HG03108 (cell line): ENCODE measurements at regions not wholly inside any gene's neighbourhood (a gene's known extent, or its start where the extent isn't known, plus 50 kb on each side); places are given as distances from the start of the nearest gene placed in this dataset.
"Not testable (repeated sequence)": the region's sequence is repeated elsewhere in the genome, so short reads cannot be mapped to it uniquely, and the experiment has no call there.

Experiments
- ATAC-seq: cut with Tn5 transposase; IDR thresholded peaks from one replicate; pipeline ENCODE4 v1.9.1; 2021; ENCODE audit warnings: moderate library complexity; ENCODE audit not compliant: unreplicated experiment

DNA sequence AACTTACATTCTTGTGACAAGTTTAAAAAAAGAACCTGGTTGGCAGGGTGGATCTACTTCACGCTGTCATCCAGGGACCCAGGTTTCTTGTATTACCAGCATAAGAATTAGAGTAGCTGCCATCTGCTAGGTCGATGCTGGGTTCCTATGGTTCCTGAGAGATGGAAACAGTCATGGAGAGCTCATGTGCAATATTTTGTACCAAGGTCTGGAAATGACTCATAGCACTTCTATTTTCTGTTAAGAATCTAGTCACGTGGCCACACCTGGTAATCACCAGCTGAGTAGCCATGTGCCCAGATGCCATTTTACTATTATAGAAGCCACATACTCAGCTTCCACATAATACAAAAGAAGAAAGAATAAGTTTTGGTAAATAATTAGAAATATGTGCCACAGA, 171.3 kb downstream of the CD83 start:
- ATAC-seq: no peak

DNA sequence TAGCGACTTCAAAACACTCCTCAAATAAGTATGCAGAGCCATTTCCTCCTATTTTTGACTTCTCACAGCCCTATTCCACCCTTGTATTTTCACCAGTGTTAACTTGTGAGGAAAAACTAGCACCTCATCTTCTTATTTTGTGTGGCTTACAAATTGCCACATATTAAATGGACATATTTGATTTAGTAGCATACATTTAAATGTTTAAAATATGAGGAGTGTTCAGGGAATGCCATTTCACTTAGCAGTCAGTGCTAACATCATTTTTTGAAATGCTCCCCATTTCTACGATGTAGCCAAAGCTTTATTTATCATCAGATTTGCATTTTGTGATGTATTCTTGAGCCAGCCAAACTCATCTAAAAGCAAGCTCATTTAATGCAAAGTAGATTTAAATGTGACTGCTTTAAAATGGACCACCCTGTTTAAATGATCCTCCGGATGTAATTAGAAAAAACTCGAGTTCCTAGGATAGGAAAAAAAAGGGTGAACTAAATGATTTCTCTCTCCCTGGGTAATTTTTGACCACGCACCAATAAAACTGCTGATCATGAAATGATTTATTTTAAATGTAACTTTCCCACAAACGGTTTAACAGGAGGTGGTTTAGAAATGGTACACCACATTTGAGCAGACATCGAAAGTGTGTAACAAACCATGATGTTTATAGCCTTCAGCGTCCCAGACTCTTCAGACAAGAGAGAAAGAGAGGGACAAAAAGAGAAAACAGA, 172.6 kb downstream of the CD83 start:
- ATAC-seq: no peak

DNA sequence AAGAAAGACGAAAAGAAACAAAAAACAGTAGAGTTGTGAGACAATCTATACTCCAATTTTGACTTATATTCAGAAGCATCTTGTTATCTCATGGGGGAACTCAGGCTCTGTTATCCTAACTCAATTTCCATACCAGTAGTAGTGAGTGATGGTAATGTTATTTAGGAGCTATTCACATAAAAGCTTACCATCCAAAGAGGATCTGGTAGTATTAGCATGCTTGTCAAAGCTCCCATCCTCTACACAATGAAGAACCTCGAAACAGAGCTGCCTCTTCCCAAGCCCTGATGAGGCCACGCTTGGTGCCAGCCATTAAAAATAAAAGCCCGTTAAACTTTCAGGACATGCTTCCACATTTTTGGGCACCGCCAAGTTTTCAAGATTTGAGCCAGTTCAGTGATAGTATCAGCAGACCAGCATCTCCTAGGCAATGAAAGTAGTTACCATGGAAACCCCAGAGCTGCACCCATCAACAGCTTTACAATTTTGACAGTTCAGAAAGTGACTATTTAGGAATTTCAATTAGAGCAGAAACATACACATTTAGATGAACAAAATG, 173.3 kb downstream of the CD83 start:
- ATAC-seq: no peak

DNA sequence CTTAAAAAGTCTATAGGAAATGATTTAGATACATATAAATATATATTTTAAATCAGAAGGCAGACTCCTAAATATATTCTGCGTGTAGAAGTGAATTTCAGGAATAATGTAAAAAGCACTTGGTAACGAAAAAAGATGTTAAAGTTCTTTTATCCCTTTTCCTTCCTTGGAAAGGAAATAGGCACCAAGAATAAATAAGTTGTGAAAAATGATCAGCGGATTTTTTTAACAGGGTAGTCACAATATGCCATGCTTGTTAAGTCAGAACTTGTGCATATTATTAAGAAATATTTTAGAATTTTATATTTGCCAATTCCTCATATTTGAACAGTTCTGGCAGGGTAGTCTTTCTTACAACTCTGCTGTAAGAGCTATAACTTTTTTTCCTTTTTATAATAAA, 173.8 kb downstream of the CD83 start:
- no peak for ATAC-seq

DNA sequence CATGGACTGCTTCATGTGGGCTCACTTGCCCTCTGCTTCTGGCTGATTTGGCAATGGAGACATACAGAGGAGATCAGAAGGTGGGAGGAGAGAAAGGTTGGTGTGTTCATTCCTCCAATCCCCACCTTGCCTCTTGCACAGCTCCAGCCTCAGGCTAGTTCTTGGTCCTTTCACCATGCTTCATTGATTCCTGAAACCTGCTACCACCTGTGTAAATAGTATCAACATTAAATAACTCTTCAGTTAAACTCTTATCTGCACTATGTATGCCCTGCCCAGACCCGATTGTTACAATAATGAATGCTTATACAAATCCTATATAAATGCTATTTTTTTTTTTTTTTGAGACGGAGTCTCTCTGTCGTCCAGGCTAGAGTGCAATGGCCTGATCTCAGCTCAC, 174.5 kb downstream of the CD83 start:
- ATAC-seq: no peak

DNA sequence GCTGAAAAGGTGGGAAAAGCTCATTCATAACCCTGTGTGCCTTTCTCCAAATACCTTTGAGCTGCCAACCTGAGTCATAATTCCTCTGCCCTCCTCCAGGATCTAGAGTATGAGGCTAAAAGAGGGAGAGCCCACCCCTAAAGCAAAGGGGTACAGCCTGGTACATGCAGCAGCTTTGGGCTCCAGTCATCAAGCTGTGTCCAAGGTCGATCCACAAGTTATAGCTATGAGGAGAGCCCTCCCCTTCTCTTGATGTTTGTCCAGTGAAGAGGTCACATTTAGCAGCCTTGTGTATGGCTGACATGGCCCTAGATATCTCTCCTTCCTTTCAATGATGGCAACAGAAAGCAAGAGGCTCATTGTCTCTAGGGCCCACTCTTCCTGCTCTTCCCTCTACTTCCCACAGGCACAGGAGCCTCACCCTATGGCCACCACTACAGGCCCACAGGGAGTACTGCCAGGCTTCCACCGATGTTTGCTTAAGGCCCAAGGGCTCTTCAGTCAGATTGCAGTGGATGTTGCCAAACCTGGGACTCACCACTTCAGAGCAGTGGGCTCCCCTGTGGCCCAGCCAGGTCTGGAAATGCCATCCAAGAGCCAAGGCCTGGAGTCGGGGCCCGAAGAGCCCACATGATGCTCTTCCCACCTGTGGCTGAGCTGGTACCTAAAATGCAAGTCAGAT, 176.8 kb downstream of the CD83 start:
- ATAC-seq: no peak

DNA sequence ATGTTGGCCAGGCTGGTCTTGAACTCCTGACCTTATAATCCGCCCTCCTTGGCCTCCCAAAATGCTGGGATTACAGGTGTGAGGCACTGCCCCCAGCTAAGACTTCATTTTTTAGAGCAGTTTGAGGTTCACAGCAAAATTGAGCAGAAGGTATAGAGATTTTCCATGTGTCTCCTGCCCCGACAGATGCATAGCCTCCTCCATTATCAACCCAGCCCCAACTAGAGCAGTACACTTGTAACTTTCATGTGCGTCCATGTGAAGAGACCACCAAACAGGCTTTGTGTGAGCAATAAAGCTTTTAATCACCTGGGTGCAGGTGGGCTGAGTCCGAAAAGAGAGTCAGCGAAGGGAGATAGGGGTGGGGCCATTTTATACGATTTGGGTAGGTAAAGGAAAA, 179.1 kb downstream of the CD83 start:
- ATAC-seq: not testable (repeated sequence)

DNA sequence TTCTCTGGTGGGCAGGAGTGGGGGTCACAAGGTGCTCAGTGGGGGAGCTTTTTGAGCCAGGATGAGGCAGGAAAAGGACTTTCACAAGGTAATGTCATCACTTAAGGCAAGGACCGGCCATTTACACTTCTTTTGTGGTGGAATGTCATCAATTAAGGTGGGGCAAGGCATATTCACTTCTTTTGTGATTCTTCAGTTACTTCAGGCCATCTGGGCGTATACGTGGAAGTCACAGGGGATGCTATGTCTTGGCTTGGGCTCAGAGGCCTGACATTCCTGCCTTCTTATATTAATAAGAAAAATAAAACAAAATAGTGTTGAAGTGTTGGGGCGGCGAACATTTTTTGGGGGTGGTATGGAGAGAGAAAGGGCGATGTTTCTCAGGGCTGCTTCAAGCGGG, 179.5 kb downstream of the CD83 start:
- not testable (repeated sequence) for ATAC-seq

DNA sequence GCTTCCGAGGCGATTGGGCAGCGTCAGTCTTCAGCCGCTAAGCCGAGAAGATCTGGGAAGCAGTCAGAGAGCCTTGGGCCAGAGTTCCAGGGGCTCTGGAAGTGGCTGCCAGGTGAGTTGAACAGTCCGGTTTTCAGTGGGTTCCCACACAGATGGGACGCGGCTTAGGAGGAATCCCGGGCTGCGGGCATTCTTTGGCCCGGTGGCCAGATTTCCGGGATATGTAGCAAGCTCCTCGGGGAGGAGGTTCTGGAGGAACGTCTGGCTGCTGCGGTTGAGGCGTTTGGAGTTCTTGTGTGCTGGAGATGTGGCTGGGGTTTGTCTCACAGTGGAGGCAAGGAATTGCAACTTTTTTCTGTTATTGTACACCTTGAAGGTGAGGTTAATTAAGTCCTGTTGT, 182.6 kb downstream of the CD83 start:
- ATAC-seq: not testable (repeated sequence)

DNA sequence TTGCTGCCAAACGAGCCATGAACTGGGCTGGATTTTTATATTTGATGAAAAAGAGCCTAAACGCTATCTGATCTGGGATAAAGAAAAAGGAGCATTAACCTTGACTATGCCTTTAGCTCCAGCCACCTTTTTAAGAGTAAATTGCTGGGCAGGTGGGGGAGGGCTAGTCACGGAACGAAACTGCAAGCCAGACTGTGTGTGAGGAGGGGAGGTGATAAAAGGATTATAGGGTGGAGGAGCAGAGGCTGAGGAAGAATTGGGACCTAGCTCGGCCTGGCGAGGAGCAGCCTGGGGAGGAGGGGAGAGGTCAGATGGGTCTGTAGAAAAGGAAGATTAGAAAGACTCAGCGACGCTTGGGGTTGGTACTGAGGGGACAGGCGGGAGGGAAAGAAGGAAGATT, 183.1 kb downstream of the CD83 start:
- ATAC-seq: not testable (repeated sequence)

DNA sequence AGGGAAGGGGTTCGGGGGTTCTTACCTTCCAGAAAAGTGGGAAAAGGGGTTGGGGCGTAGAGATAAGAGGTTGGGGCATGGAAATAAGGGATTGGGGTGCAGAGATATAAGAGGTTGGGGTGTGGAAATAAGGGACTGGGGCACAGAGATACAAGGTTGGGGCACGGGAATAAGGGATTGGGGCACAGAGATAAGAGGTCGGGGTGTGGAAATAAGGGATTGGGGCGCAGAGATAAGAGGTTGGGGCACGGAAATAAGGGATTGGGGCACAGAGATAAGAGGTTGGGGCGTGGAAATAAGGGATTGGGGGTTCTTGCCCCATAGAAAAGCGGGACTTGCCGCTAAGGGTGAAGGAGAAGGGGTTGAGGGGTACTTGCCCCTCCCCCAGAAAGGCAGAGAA, 183.9 kb downstream of the CD83 start:
- not testable (repeated sequence) for ATAC-seq

DNA sequence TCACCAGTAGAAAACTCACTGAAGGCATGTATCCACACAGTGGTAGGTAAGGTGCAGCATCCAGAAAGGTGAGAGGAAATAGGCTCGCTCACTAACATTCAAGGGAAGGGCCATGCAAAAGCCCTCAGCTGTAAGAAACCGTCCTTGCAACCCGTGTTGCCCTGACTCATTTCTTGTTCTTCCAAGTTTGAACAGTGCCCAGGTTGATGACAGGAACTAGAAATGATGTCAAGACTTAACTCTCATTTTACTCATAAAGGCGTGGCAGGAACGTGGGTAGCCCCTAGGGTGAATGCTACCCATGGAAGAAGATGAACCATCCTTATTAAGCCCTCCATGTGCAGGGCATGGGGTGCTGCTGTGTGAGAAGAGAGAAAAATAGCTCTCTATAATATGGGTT, 187.6 kb downstream of the CD83 start:
- ATAC-seq: no peak

DNA sequence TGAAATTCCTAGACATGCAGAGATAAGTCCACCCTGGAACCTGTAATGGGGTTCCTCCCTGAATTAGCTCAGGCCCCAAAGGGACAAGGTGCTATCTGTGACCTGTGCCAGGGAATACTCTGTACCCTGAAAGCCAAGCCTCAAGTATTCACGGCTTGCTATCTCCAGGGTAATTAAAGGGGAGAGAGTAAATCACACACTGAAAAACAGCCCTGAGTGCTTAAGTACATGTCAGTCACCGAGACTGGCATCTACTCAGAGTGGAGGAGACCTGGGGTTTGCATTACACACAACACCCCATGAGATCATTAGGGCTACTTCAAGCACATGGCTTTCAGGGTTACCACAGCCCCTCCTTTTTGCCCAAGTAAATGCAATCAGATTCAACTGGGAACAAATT, 188.1 kb downstream of the CD83 start:
- no peak for ATAC-seq

DNA sequence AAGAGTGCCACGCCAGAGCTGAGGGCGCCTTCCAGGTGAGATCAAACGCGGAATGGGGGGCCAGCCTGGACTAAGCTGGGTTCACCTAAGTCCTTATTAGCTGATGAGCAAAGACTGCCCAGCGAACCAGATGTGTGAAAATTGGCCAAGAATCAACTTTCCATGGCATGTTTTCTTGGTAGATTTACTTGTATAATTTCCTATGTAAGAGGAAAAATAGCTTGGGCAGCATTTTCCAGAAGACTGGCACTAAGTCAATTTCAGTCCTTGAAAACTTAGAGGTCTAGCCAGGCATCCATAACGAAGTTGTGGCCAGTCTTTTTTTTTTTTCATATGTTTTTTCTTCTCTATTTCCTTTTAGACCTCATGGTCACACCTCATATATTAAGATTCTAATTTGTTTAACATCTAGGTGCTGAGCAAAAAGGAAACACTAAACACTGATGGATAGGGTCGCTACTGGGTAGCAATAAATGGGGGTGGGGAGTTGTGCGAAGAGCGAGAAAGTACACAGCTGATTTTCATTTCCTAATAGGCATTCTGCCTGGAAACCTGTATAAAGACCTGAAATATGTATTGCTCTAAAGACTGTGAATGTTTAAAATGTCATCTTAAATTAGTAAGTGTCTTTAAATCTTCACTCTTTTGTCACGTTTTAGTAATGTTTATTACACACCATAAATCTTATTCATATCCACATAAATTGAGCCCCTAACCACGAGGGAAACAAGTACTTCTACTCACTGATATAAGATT, 188.8 kb downstream of the CD83 start:
- no peak for ATAC-seq

DNA sequence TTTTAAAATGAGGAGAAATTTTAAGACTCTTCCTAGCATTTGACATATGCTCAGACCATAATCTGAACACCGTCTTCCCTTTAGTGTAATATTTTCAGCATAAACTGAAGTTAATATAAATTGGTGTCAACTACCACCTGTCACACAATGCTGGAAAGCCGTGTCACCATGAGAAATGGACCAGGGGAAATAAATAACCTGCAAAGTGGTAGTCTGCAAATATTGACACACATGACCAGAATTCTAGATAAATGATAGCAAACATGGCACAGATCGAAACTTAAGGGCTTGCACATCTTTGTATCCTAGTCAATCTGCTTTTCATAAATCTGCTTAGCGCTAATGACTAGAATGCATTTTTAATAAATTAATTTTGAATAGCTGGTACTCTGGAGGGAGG, 191.9 kb downstream of the CD83 start:
- ATAC-seq: no peak

DNA sequence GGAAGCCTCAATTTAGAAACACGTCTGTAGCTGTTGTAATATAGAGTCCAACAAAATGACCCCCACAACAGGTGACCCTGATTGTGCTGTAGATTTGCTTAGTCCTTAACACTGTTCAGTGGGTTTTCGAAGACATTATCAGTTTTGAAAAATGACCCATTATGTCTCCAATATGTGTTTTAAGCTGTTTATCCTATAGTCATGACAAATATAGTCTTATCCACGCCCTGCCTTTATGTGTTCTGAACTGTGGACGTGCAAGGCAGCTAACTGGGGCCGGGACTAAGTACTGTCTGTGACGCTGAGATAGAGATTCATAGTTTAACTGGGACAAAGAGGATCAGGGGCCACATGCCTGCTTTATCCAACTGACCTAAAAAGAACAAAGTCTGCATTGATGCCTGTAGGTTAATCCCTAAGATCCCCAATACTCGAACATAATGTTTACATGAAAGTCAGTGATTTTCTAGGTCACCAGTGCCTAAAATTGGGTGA, 192.4 kb downstream of the CD83 start:
- ATAC-seq: no peak

DNA sequence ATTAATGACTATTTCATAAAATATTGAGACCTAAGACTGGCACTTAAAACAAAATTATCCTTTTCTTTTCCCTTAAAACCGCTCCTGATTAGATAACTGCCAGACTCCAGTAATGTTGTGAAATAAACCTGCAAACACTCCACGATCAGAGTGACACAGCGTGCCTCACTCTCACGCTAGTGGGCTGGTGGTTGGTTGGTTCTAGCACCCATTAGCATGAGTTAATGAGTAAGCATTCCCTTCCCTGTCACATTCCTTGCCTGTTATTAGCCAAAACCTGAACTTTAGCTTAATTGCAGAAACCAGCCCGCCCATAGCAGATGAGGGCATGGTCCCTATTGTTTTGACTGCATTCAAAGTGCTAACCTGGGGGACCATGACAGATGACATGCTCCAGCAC, 193.4 kb downstream of the CD83 start:
- ATAC-seq: no peak

DNA sequence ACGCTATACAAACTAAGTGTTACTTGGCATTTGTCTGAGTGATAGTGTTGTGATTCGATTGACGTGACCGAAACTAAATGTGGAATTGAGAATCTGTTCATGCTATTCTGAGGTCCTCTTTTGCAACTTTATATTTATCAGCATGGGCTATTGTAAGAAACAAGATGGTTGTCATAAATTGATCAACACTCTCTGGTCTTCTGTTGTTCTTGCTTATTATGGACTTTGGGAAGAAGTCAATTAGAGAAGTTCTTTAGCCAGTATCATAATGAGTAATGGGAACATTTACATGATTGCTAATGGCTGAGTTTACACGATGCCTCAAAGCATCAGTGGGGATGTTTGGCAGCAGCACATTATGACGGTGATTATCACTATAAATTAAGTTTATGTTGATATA, 195.0 kb downstream of the CD83 start:
- no peak for ATAC-seq

DNA sequence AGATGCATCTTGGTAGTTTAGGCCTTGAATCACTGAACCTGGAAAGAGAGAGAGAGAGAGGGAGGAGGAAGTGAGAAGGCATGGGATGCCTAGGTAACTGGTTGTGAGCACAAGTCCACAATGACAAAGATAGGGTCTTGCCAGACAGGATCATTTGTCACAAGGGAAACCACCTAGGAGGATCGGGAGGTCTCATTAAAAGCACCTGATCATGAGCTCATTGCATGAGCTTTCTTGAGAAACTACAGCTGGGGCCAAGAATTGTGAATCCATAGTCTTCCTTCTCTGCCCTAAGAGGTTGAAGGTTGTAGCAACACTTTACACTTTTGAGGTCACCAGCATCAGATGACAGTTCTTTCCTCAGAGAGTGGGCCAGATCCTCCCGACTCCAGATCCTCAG, 195.7 kb downstream of the CD83 start:
- ATAC-seq: no peak

DNA sequence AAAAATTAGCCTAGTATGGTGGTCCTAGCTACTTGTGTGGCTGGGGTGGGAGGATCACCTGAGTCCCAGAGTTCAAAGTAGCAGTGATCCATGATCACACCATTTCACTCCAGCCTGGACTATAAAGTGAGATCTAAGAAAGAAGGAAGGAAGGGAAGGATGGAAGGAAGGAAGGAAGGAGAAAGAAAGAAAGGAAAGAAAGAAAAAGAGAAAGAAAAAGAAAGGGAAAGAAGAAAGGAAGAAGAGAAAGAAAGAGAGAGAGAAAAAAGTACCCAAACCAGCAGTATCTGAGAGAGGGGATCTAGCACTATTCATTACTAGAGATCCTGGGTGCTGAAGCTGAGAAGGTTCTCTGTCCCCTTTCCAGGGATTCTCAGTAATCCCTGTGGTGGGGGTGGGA, 197.8 kb downstream of the CD83 start:
- ATAC-seq: no peak

DNA sequence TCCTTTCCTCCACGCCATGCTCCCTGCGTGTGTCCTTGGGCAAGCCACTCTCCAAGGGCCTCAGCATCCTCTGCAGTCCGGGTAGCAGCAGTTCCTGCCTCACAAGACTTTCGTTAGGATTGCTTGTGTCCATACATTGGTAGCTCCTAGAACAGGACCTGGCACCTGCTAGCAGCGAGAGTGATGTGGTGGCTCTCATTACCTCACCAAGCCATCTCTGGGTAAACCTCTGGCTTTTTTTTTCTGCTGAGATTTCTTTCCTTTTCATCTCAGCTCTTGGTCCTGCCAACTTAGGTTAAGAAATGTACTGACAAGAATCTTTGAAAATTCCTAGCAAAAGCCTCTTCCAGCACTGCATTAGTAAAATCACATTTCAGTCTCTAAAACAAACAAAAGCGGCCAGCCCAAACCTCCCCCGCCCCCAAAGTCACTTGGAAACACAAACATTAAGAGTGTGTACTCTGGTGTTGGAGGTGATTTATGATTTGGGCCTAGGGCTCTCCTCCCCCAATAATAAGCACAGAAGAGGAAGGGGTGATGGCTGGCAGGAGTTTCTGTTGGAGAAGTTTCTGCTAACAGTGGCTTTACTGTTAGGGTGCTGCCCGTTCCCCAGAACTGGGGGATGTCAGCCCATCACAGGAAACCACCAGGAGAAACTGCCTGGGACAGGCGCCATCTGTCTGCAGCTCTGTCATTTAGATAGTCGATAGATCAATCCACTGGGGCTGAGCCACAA, 199.2 kb downstream of the CD83 start:
- no peak for ATAC-seq
